BJ (cell line): ENCODE measurements at regions not wholly inside any gene's neighbourhood (a gene's known extent, or its start where the extent isn't known, plus 50 kb on each side); places are given as distances from the start of the nearest gene placed in this dataset.

Source experiments
- CTCF ChIA-PET: fragments of 350-600 bp; formaldehyde crosslinking; extraction: SDS; loops from one replicate; lab custom pipeline; 2021; ENCODE audit warnings: antibody characterized with exemption, inconsistent platforms; lab: Yijun Ruan, JAX
- POLR2A ChIA-PET: fragments of 300-600 bp; sonication (Branson Sonifier 250); formaldehyde crosslinking; extraction: SDS; loops from one replicate; lab custom pipeline; 2021; ENCODE audit warnings: antibody characterized with exemption; lab: Charles Lee
- DNase-seq: peaks from one replicate; pipeline ENCODE4 v3.0.0-alpha.2; 2011; ENCODE audit warnings: low read depth
- H3K27me3 ChIP-seq: 2 replicates; pipeline ENCODE4 v1.6.0; 2011; ENCODE audit warnings: low read length; ENCODE audit not compliant: control insufficient read depth, insufficient read depth
- H3K36me3 ChIP-seq: 2 replicates; pipeline ENCODE4 v1.5.1; 2011; ENCODE audit warnings: low read length; ENCODE audit not compliant: control insufficient read depth, insufficient read depth
- H3K4me3 ChIP-seq: 2 replicates; pipeline ENCODE4 v1.5.1; 2011; ENCODE audit warnings: low read depth, mild to moderate bottlenecking, control low read depth, low read length
- CTCF ChIP-seq: IDR thresholded peaks from 2 replicates; pipeline ENCODE4 v1.5.1; 2011; ENCODE audit warnings: low read depth, mild to moderate bottlenecking, control low read depth, inconsistent platforms, low read length, moderate library complexity; ENCODE audit not compliant: insufficient read depth

GRCh38 chr1:189971656-189972055, 506.0 kb downstream of the BRINP3 start:
- DNase-seq, result no peak
- H3K27me3 ChIP-seq, result no peaks in the 10 kb centered on the region
- CTCF ChIA-PET, result no interaction called here
- TF ChIP-seq CTCF, result no peak
- no peak overlapping the region for H3K4me3 ChIP-seq
- no peaks in the 10 kb centered on the region for H3K36me3 ChIP-seq
- POLR2A ChIA-PET, result no interaction called here

GRCh38 chr1:189977184-189977583, 500.5 kb downstream of the BRINP3 start:
- Histone ChIP-seq H3K27me3 (no peaks in the 10 kb centered on the region), H3K4me3 (no peak overlapping the region), H3K36me3 (no peaks in the 10 kb centered on the region)
- POLR2A ChIA-PET, result no interaction called here
- TF ChIP-seq CTCF, result no peak
- no peak for DNase-seq
- CTCF ChIA-PET, result no interaction called here

- no peaks in the 10 kb centered on the region for H3K27me3 ChIP-seq
- H3K36me3 ChIP-seq, result no peaks in the 10 kb centered on the region
- DNase-seq, result no peak
- no peak overlapping the region for H3K4me3 ChIP-seq
- CTCF ChIA-PET, result no interaction called here
- no peak for TF ChIP-seq CTCF
- POLR2A ChIA-PET, result no interaction called here
Measured at GRCh38 chr1:189983166-189983890, 494.3 kb downstream of the BRINP3 start.

GRCh38 chr1:189986516-189986915, 491.1 kb downstream of the BRINP3 start:
- CTCF ChIA-PET, result no interaction called here

GRCh38 chr1:189987509-189987908, 490.2 kb downstream of the BRINP3 start:
- POLR2A ChIA-PET, result no interaction called here
- H3K27me3 ChIP-seq, result no peaks in the 10 kb centered on the region
- H3K4me3 ChIP-seq, result no peak overlapping the region
- no peaks in the 10 kb centered on the region for H3K36me3 ChIP-seq
- DNase-seq, result no peak
- CTCF ChIA-PET, result no interaction called here
- TF ChIP-seq CTCF, result no peak

More at GRCh38 chr1:189986516-189986915, 491.1 kb downstream of the BRINP3 start:
- DNase-seq, result no peak
- Histone ChIP-seq H3K36me3 (no peaks in the 10 kb centered on the region), H3K4me3 (no peak overlapping the region), H3K27me3 (no peaks in the 10 kb centered on the region)
- TF ChIP-seq CTCF, result no peak
- POLR2A ChIA-PET, result no interaction called here
